H1 (cell line): ENCODE measurements at regions not wholly inside any gene's neighbourhood (a gene's known extent, or its start where the extent isn't known, plus 50 kb on each side); places are given as distances from the start of the nearest gene placed in this dataset.

Source experiments
- CTCF ChIA-PET: fragments of 300-600 bp; sonication (Branson Sonifier 250); formaldehyde crosslinking; loops from one replicate; lab custom pipeline; 2021; ENCODE audit not compliant: partially characterized antibody; lab: Charles Lee
- POLR2A ChIA-PET: fragments of 300-600 bp; sonication (Branson Sonifier 250); formaldehyde crosslinking; loops from one replicate; lab custom pipeline; 2021; ENCODE audit warnings: inconsistent platforms; ENCODE audit not compliant: partially characterized antibody; lab: Charles Lee
- DNase-seq, 2 experiments: peaks; one replicate each; pipeline versions ENCODE4 v3.0.0 to v3.0.0-alpha.2; 2010 to 2022; ENCODE audit warnings: low spot score in 2 of 2, low read depth in 1 of 2, mixed read lengths in 1 of 2
- FAIRE-seq: peaks from 2 replicates; lab custom pipeline; 2011; peaks lifted over from hg19 to GRCh38; lab: Jason Lieb, UNC
- H2AFZ ChIP-seq: 2 replicates; pipeline ENCODE4 v1.8.1; 2012; ENCODE audit warnings: low read length, inconsistent platforms
- H2AK5ac ChIP-seq: 2 replicates; pipeline ENCODE4 v1.6.1; 2013; ENCODE audit warnings: low read depth, low read length
- H2BK120ac ChIP-seq: replicated peaks from 2 replicates; pipeline ENCODE3; 2013; ENCODE audit warnings: low read depth, low read length, inconsistent platforms
- H2BK12ac ChIP-seq: 2 replicates; pipeline ENCODE4 v1.6.1; 2013; ENCODE audit warnings: low read depth, low read length
- H2BK15ac ChIP-seq: 2 replicates; pipeline ENCODE4 v1.6.1; 2013; ENCODE audit warnings: low read length
- H2BK20ac ChIP-seq: 2 replicates; pipeline ENCODE4 v1.6.1; 2013; ENCODE audit warnings: low read length
- H2BK5ac ChIP-seq: 2 replicates; pipeline ENCODE4 v1.6.1; 2013; ENCODE audit warnings: low read depth, low read length
- H3K14ac ChIP-seq: 2 replicates; pipeline ENCODE4 v1.6.1; 2013; ENCODE audit warnings: inconsistent platforms; ENCODE audit not compliant: insufficient read length
- H3K18ac ChIP-seq: 2 replicates; pipeline ENCODE4 v1.6.1; 2013; ENCODE audit warnings: low read length; ENCODE audit errors: extremely low read depth
- H3K23ac ChIP-seq: 2 replicates; pipeline ENCODE4 v1.6.1; 2013; ENCODE audit warnings: inconsistent platforms; ENCODE audit not compliant: insufficient read length
- H3K23me2 ChIP-seq: 2 replicates; pipeline ENCODE4 v1.6.1; 2013; ENCODE audit warnings: low read depth, low read length
- H3K27ac ChIP-seq: 2 replicates; pipeline ENCODE4 v1.6.1; 2011; ENCODE audit warnings: low read depth, low read length, inconsistent platforms
- H3K27me3 ChIP-seq, 4 experiments: replicated peaks in 1 of 4; 1 replicate in 1 of 4; 2 replicates in 3 of 4; pipeline versions ENCODE4 v1.6.1 to v1.8.1; 2011 to 2013; ENCODE audit warnings: low read length in 3 of 4, mild to moderate bottlenecking in 3 of 4, inconsistent platforms in 2 of 4, mixed read lengths in 2 of 4, moderate library complexity in 1 of 4; ENCODE audit not compliant: control insufficient read depth in 3 of 4, insufficient read depth in 3 of 4; ENCODE audit errors: extremely low read depth in 1 of 4
- H3K36me3 ChIP-seq, 4 experiments: 2 replicates each; pipeline versions ENCODE4 v1.6.1 to v1.8.1; 2011 to 2013; ENCODE audit warnings: mild to moderate bottlenecking in 4 of 4, low read length in 3 of 4, moderate library complexity in 2 of 4, control low read depth in 1 of 4, inconsistent platforms in 1 of 4; ENCODE audit not compliant: insufficient read depth in 4 of 4, control insufficient read depth in 2 of 4
- H3K4ac ChIP-seq: replicated peaks from 2 replicates; pipeline ENCODE3; 2013; ENCODE audit warnings: low read length, low read depth, mixed read lengths, inconsistent platforms; ENCODE audit not compliant: insufficient read length
- H3K4me1 ChIP-seq, 4 experiments: replicated peaks in 1 of 4; 1 replicate in 1 of 4; 2 replicates in 3 of 4; pipeline versions ENCODE4 v1.6.1 to v1.8.1; 2011 to 2013; ENCODE audit warnings: low read length in 3 of 4, inconsistent platforms in 2 of 4, mixed read lengths in 1 of 4; ENCODE audit not compliant: insufficient read depth in 4 of 4, control insufficient read depth in 3 of 4
- H3K4me2 ChIP-seq, 2 experiments: 2 replicates each; pipeline versions ENCODE4 v1.6.1 to v1.8.1; 2011 to 2013; ENCODE audit warnings: low read depth in 2 of 2, low read length in 2 of 2, control low read depth in 1 of 2, inconsistent platforms in 1 of 2, mild to moderate bottlenecking in 1 of 2; ENCODE audit not compliant: insufficient read depth in 1 of 2
- H3K4me3 ChIP-seq, 4 experiments: fragments of 200-600, 300-600 bp in 1 of 4; sonication (generic), shearing (Covaris generic), sonication (Bioruptor Twin) in 1 of 4; 2 replicates each; pipeline versions ENCODE4 v1.5.1 to v1.8.1; 2011 to 2016; ENCODE audit warnings: low read length in 4 of 4, low read depth in 3 of 4, control low read depth in 2 of 4, inconsistent platforms in 2 of 4, mild to moderate bottlenecking in 2 of 4, mixed read lengths in 1 of 4, moderate library complexity in 1 of 4; ENCODE audit not compliant: insufficient read depth in 2 of 4; ENCODE audit errors: extremely low read depth in 1 of 4
- H3K56ac ChIP-seq: replicated peaks from 2 replicates; pipeline ENCODE3; 2013; ENCODE audit warnings: low read depth, mild to moderate bottlenecking, mixed read lengths, low read length, inconsistent platforms; ENCODE audit not compliant: insufficient read length
- H3K79me1 ChIP-seq: 2 replicates; pipeline ENCODE4 v1.6.1; 2013; ENCODE audit warnings: low read depth, low read length, control low read depth
- H3K79me2 ChIP-seq, 2 experiments: 2 replicates each; pipeline versions ENCODE4 v1.6.1 to v1.8.1; 2012 to 2013; ENCODE audit warnings: low read length in 2 of 2, mild to moderate bottlenecking in 2 of 2, inconsistent platforms in 1 of 2; ENCODE audit not compliant: insufficient read depth in 2 of 2, control insufficient read depth in 1 of 2
- H3K9ac ChIP-seq, 4 experiments: replicated peaks in 1 of 4; 1 replicate in 1 of 4; 2 replicates in 3 of 4; pipeline versions ENCODE4 v1.6.1 to v1.8.1; 2011 to 2013; ENCODE audit warnings: low read depth in 3 of 4, low read length in 3 of 4, control low read depth in 2 of 4, mild to moderate bottlenecking in 2 of 4, moderate library complexity in 2 of 4, inconsistent platforms in 1 of 4; ENCODE audit errors: extremely low read depth in 1 of 4
- H3K9me3 ChIP-seq, 2 experiments: 2 replicates each; pipeline versions ENCODE4 v1.6.1 to v1.8.1; 2012 to 2013; ENCODE audit warnings: mild to moderate bottlenecking in 2 of 2, moderate library complexity in 2 of 2, control low read depth in 1 of 2, inconsistent platforms in 1 of 2, low read depth in 1 of 2, low read length in 1 of 2, mixed read lengths in 1 of 2; ENCODE audit not compliant: insufficient read depth in 2 of 2
- H4K20me1 ChIP-seq, 2 experiments: replicated peaks in 1 of 2; 2 replicates each; pipeline versions ENCODE3 to v1.8.1; 2011 to 2013; ENCODE audit warnings: inconsistent platforms in 2 of 2, low read length in 2 of 2, mild to moderate bottlenecking in 1 of 2; ENCODE audit not compliant: insufficient read depth in 2 of 2, control insufficient read depth in 1 of 2
- H4K5ac ChIP-seq: 2 replicates; pipeline ENCODE4 v1.6.1; 2013; ENCODE audit warnings: low read length, low read depth, mixed read lengths, inconsistent platforms; ENCODE audit not compliant: insufficient read length
- H4K8ac ChIP-seq: 2 replicates; pipeline ENCODE4 v1.8.0; 2013; ENCODE audit warnings: mild to moderate bottlenecking, moderate library complexity, low read length, inconsistent platforms; ENCODE audit not compliant: insufficient read depth; ENCODE audit errors: extremely low read depth
- H4K91ac ChIP-seq: replicated peaks from 2 replicates; pipeline ENCODE3; 2013; ENCODE audit warnings: low read length, mixed read lengths, inconsistent platforms; ENCODE audit not compliant: insufficient read length
- BACH1 ChIP-seq: IDR thresholded peaks from 2 replicates; pipeline ENCODE4 v1.6.1; 2012; ENCODE audit warnings: low read length, improper control_type of control experiment
- CTBP2 ChIP-seq: IDR thresholded peaks from 2 replicates; pipeline ENCODE4 v1.7.0; 2011; ENCODE audit warnings: borderline replicate concordance, mild to moderate bottlenecking, moderate library complexity, mixed read lengths, low read length; ENCODE audit not compliant: insufficient read depth, insufficient read length
- EZH2 ChIP-seq: fragments of 200-600 bp; sonication (generic); IDR thresholded peaks from 2 replicates; pipeline ENCODE4 v1.7.1; 2012; ENCODE audit warnings: low read depth, mild to moderate bottlenecking, moderate library complexity, low read length, inconsistent platforms; ENCODE audit not compliant: severe bottlenecking
- MAX ChIP-seq: IDR thresholded peaks from 2 replicates; pipeline ENCODE4 v1.6.1; 2012; ENCODE audit warnings: inconsistent platforms
- PHF8 ChIP-seq: fragments of 200-600 bp; sonication (generic); conservative IDR thresholded peaks from 2 replicates; pipeline ENCODE4 v1.7.1; 2012; ENCODE audit warnings: low read depth, mild to moderate bottlenecking, inconsistent platforms, low read length, moderate library complexity
- POLR2AphosphoS5 ChIP-seq: IDR thresholded peaks from 2 replicates; pipeline ENCODE4 v1.6.1; 2011; ENCODE audit warnings: low read depth, low read length
- WGBS, 2 experiments: shearing (Covaris generic) in 1 of 2; methylation state at CpG; one replicate each; pipeline versions ENCODE4 v1.1.6 to v1.1.7; 2013 to 2015; ENCODE audit warnings: low lambda C conversion rate in 2 of 2, mixed read lengths in 2 of 2, inconsistent platforms in 1 of 2, low coverage in 1 of 2, missing lambda C conversion rate in 1 of 2; ENCODE audit not compliant: insufficient replicate concordance in 2 of 2, insufficient coverage in 1 of 2, insufficient read length in 1 of 2; ENCODE audit errors: extremely low coverage in 1 of 2, missing lambda C conversion rate in 1 of 2; 5-methylcytosine and 5-hydroxymethylcytosine counted together

DNA sequence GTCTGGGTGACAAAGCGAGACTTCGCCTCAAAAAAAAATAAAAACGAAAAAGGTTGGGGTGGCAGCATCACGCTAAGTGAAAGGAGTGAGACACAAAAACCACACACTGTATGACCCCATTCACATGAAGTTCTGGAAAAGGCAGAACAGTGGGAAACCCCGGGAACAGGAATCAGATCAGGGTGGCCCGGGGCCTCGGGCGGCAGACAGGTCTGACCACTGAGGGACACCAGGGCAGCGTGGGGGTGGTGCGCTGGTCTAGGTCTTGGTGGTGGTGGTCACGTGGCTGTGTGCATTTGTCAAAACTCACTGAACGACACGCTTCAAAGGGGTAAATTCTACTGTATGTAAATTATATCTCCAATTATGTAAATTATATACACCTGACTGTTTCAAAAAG is 79.7 kb upstream of the PRR20G start:
- Histone ChIP-seq H3K9ac (no peak overlapping the region), H2BK120ac (no peak overlapping the region), H3K14ac (no peak overlapping the region), H3K23ac (no peak overlapping the region), H2AK5ac (no peak overlapping the region), H3K79me2 (no peaks in the 10 kb centered on the region), H3K36me3 (no peaks in the 10 kb centered on the region; a peak in 2 of 8 replicates), H2BK5ac (no peak overlapping the region), H4K8ac (no peak overlapping the region), H2BK20ac (no peak overlapping the region), H3K4ac (no peak overlapping the region), H2BK15ac (no peak overlapping the region), H3K27ac (no peak overlapping the region), H3K79me1 (no peaks in the 10 kb centered on the region), H3K4me2 (no peak overlapping the region), H3K4me1 (peaks cover 0 to 9% (median 0%) of the 10 kb centered on the region in 4 experiments; a peak in 2 of 7 replicates), H3K27me3 (no peaks in the 10 kb centered on the region; a peak in 1 of 7 replicates), H2BK12ac (no peak overlapping the region), H3K9me3 (no peaks in the 10 kb centered on the region), H2AFZ (no peak overlapping the region), H3K23me2 (no peaks in the 10 kb centered on the region), H4K5ac (no peak overlapping the region), H4K20me1 (no peaks in the 10 kb centered on the region), H3K4me3 (no peak overlapping the region), H3K18ac (no peak overlapping the region), H4K91ac (no peak overlapping the region), H3K56ac (no peak overlapping the region)
- TF ChIP-seq MAX: no peak
- no peak for TF ChIP-seq CTBP2
- TF ChIP-seq BACH1: no peak
- TF ChIP-seq PHF8: no peak
- no peak for TF ChIP-seq POLR2AphosphoS5
- TF ChIP-seq EZH2: no peak
- ChIA-PET CTCF (interaction anchor here (1.5 to 3.2 kb wide), 6 partner anchors 8 to 179 kb away, joined by 3 to 25 read pairs (median 8); no protein-coding TSS in a partner anchor), POLR2A (no interaction called here)
- DNase-seq (no peak), FAIRE-seq (no peak)
- WGBS, 2 experiments: 93% methylated on average over 13 of the region's 13 CpGs; no CpG with 5 or more reads in 1 of the 2 experiments
